GM23248 (cell line): ENCODE measurements at regions not wholly inside any gene's neighbourhood (a gene's known extent, or its start where the extent isn't known, plus 50 kb on each side); places are given as distances from the start of the nearest gene placed in this dataset.

Experiments used
- DNase-seq: peaks from one replicate; pipeline ENCODE4 v3.0.0-alpha.2; 2015
- H2AFZ ChIP-seq: fragments of 200-600 bp; sonication (generic); 2 replicates; pipeline ENCODE4 v1.6.1; 2016; ENCODE audit warnings: antibody characterized with exemption
- H3F3A ChIP-seq: fragments of 200-600 bp; sonication (generic); 2 replicates; pipeline ENCODE4 v1.6.1; 2016; ENCODE audit warnings: mild to moderate bottlenecking, antibody characterized with exemption, mixed run types; ENCODE audit not compliant: insufficient read depth
- H3K27ac ChIP-seq: fragments of 200-600 bp; sonication (generic); 2 replicates; pipeline ENCODE4 v1.5.1; 2016; ENCODE audit warnings: mild to moderate bottlenecking
- H3K27me3 ChIP-seq: fragments of 200-600 bp; sonication (generic); replicated peaks from 2 replicates; pipeline ENCODE4 v1.6.1; 2016; ENCODE audit warnings: mild to moderate bottlenecking; ENCODE audit not compliant: insufficient read depth
- H3K36me3 ChIP-seq: fragments of 200-600 bp; sonication (generic); 2 replicates; pipeline ENCODE4 v1.6.1; 2016; ENCODE audit warnings: low read depth, mild to moderate bottlenecking
- H3K4me1 ChIP-seq: fragments of 200-600 bp; sonication (generic); 2 replicates; pipeline ENCODE4 v1.6.1; 2016; ENCODE audit warnings: mild to moderate bottlenecking; ENCODE audit not compliant: insufficient read depth
- H3K4me2 ChIP-seq: fragments of 200-600 bp; sonication (generic); one replicate; pipeline ENCODE4 v1.6.1; 2016; ENCODE audit warnings: mild to moderate bottlenecking; ENCODE audit not compliant: unreplicated experiment
- H3K4me3 ChIP-seq: fragments of 200-600 bp; sonication (generic); 2 replicates; pipeline ENCODE4 v1.5.1; 2016; ENCODE audit warnings: mild to moderate bottlenecking
- H3K79me2 ChIP-seq: fragments of 200-600 bp; sonication (generic); 2 replicates; pipeline ENCODE4 v1.6.1; 2016; ENCODE audit warnings: mild to moderate bottlenecking; ENCODE audit not compliant: insufficient read depth
- H3K9ac ChIP-seq: fragments of 200-600 bp; sonication (generic); 2 replicates; pipeline ENCODE4 v1.6.1; 2016; ENCODE audit warnings: mild to moderate bottlenecking
- H3K9me2 ChIP-seq: fragments of 200-600 bp; sonication (generic); 2 replicates; pipeline ENCODE4 v1.6.1; 2016; ENCODE audit warnings: mixed run types, mild to moderate bottlenecking, moderate library complexity; ENCODE audit not compliant: insufficient read depth
- H3K9me3 ChIP-seq: fragments of 200-600 bp; sonication (generic); one replicate; pipeline ENCODE4 v1.6.1; 2017; ENCODE audit warnings: low read depth
- H4K20me1 ChIP-seq: fragments of 200-600 bp; sonication (generic); 2 replicates; pipeline ENCODE4 v1.6.0; 2016; ENCODE audit not compliant: insufficient read depth
- EZH2 ChIP-seq: fragments of 200-600 bp; sonication (generic); IDR thresholded peaks from 2 replicates; pipeline ENCODE4 v1.6.1; 2018; ENCODE audit warnings: antibody characterized with exemption, mild to moderate bottlenecking; ENCODE audit not compliant: insufficient read depth, poor library complexity, severe bottlenecking
- EZH2phosphoT487 ChIP-seq: fragments of 200-600 bp; sonication (generic); IDR thresholded peaks from 2 replicates; pipeline ENCODE4 v1.6.1; 2018; ENCODE audit warnings: antibody characterized with exemption, moderate library complexity, mild to moderate bottlenecking, low read depth; ENCODE audit not compliant: insufficient read depth
- WGBS, 2 experiments: methylation state at CpG; one replicate each; pipeline ENCODE4 v1.1.6; 2015 to 2017; ENCODE audit warnings: low lambda C conversion rate in 2 of 2, low coverage in 1 of 2; ENCODE audit errors: missing lambda C conversion rate in 2 of 2; 5-methylcytosine and 5-hydroxymethylcytosine counted together
- in situ Hi-C: fragments of 300-500 bp; cut with MboI; formaldehyde crosslinking; loops from 2 replicates; pipeline ENCODE4 v1.15.0; 2020

DNA sequence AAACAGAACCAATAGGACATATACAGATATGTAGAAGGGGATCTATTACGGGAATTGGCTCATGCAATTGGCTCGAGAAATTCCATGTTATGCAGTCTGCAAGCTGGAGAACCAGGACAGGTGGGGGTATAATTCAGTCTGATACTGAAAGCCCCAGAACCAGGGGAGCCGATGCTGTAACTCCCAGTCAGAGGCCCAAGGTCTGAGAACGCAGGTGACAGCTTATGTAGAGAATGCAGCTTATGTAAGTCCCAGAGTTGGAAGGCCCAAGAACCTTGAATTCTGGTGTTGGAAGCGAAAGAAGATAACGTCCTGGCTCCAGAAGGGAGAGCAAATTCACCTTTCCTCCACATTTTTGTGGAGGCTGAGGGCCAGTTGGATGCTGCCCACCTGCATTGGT lies 62.7 kb downstream of the CCNL1 start:
- Histone ChIP-seq H3K4me2 (no peak overlapping the region), H3K9me3 (no peaks in the 10 kb centered on the region), H3K36me3 (no peaks in the 10 kb centered on the region), H3K27ac (no peak overlapping the region), H3K4me1 (peaks cover 36% of the 10 kb centered on the region), H3K4me3 (no peak overlapping the region), H3K9ac (no peak overlapping the region), H2AFZ (no peak overlapping the region), H3K27me3 (no peaks in the 10 kb centered on the region), H3F3A (peaks cover 30% of the 10 kb centered on the region), H4K20me1 (no peaks in the 10 kb centered on the region), H3K9me2 (no peaks in the 10 kb centered on the region), H3K79me2 (no peaks in the 10 kb centered on the region)
- in situ Hi-C loops: loop anchor here (25.0 kb wide), 2 partner anchors 560 to 960 kb away; no protein-coding TSS in a partner anchor
- no peak for TF ChIP-seq EZH2
- no peak for TF ChIP-seq EZH2phosphoT487
- 77 to 79% methylated on average over 6 of the region's 6 CpGs for WGBS, 2 experiments
- DNase-seq: no peak

DNA sequence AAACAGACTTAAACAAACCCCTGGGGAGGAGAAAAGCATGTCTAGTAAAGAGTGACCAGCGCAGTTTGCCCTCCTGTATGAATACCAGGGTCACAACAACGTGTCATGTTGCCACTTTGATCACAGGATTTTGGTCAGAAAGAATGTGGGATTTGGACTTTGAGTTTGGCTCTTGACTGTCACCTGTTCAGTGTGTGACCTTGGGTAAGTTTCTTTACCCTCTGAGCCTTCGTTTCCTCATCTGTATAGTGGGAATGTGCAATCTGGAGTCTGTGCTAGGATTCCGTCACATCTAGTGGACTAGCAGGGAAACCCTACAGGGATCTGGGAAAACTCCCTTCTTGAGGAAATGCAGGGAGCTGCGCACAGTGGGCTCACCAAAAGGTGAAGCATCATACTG lies 63.6 kb downstream of the CCNL1 start:
- Histone ChIP-seq H2AFZ (no peak overlapping the region), H3K4me1 (peaks cover 36% of the 10 kb centered on the region), H3K27ac (no peak overlapping the region), H3K9me3 (no peaks in the 10 kb centered on the region), H3K4me3 (no peak overlapping the region), H3K9me2 (no peaks in the 10 kb centered on the region), H3K36me3 (no peaks in the 10 kb centered on the region), H4K20me1 (no peaks in the 10 kb centered on the region), H3K79me2 (no peaks in the 10 kb centered on the region), H3K4me2 (no peak overlapping the region), H3F3A (peaks cover 30% of the 10 kb centered on the region), H3K9ac (no peak overlapping the region), H3K27me3 (no peaks in the 10 kb centered on the region)
- TF ChIP-seq EZH2: no peak
- no peak for TF ChIP-seq EZH2phosphoT487
- in situ Hi-C loops: loop anchor here (25.0 kb wide), 2 partner anchors 559 to 959 kb away; no protein-coding TSS in a partner anchor
- DNase-seq: no peak
- WGBS, 2 experiments: 91% methylated on average over 5 of the region's 5 CpGs
